ENCODE measurements at regions not wholly inside any gene's neighbourhood (a gene's known extent, or its start where the extent isn't known, plus 50 kb on each side); places are given as distances from the start of the nearest gene placed in this dataset.
"Not testable (repeated sequence)": the region's sequence is repeated elsewhere in the genome, so short reads cannot be mapped to it uniquely, and the experiment has no call there.

GRCh38 chr9:96133321-96134021 lies 168.5 kb downstream of the HSD17B3 start:
- no peak overlapping the region for H3K4me3 ChIP-seq (ENCODE audit: low read depth, low read length)

- no peak overlapping the region for H3K4me3 ChIP-seq (ENCODE audit: low read depth, low read length)
Observed at GRCh38 chr9:96131825-96132224, 170.2 kb downstream of the HSD17B3 start.

GRCh38 chr9:96130970-96131369 lies 171.0 kb downstream of the HSD17B3 start:
- no peak overlapping the region for H3K4me3 ChIP-seq (ENCODE audit: low read depth, low read length)

GRCh38 chr9:96129747-96130146 lies 172.2 kb downstream of the HSD17B3 start:
- no peak overlapping the region for H3K4me3 ChIP-seq (ENCODE audit: low read depth, low read length)

GRCh38 chr9:96128880-96129279 lies 173.1 kb downstream of the HSD17B3 start:
- H3K4me3 ChIP-seq (ENCODE audit: low read depth, low read length) = no peak overlapping the region

GRCh38 chr9:96126321-96126881 lies 175.6 kb downstream of the HSD17B3 start:
- no peak overlapping the region for H3K4me3 ChIP-seq (ENCODE audit: low read depth, low read length)

GRCh38 chr9:96125624-96126023 lies 176.4 kb downstream of the HSD17B3 start:
- no peak overlapping the region for H3K4me3 ChIP-seq (ENCODE audit: low read depth, low read length)

GRCh38 chr9:96122751-96123150 lies 179.2 kb downstream of the HSD17B3 start:
- no peak overlapping the region for H3K4me3 ChIP-seq (ENCODE audit: low read depth, low read length)

- no peak overlapping the region for H3K4me3 ChIP-seq (ENCODE audit: low read depth, low read length)
Observed at GRCh38 chr9:96122282-96122681, 179.7 kb downstream of the HSD17B3 start.

GRCh38 chr9:96121136-96121535 lies 180.8 kb downstream of the HSD17B3 start:
- H3K4me3 ChIP-seq (ENCODE audit: low read depth, low read length) = no peak overlapping the region

- no peak overlapping the region for H3K4me3 ChIP-seq (ENCODE audit: low read depth, low read length)
Observed at GRCh38 chr9:96117398-96118080, 184.4 kb downstream of the HSD17B3 start.

GRCh38 chr9:96116275-96117064 lies 185.5 kb downstream of the HSD17B3 start:
- no peak overlapping the region for H3K4me3 ChIP-seq (ENCODE audit: low read depth, low read length)

- no peak overlapping the region for H3K4me3 ChIP-seq (ENCODE audit: low read depth, low read length)
Observed at GRCh38 chr9:96115836-96116235, 186.1 kb downstream of the HSD17B3 start.

GRCh38 chr9:96113032-96113431 lies 188.9 kb downstream of the HSD17B3 start:
- no peak overlapping the region for H3K4me3 ChIP-seq (ENCODE audit: low read depth, low read length)

- no peak overlapping the region for H3K4me3 ChIP-seq (ENCODE audit: low read depth, low read length)
Observed at GRCh38 chr9:96109680-96110351, 192.2 kb downstream of the HSD17B3 start.

- no peak overlapping the region for H3K4me3 ChIP-seq (ENCODE audit: low read depth, low read length)
Observed at GRCh38 chr9:96108691-96109380, 193.1 kb downstream of the HSD17B3 start.

- no peak overlapping the region for H3K4me3 ChIP-seq (ENCODE audit: low read depth, low read length)
Observed at GRCh38 chr9:96107436-96107835, 194.5 kb downstream of the HSD17B3 start.

GRCh38 chr9:96100385-96101300 lies 201.3 kb downstream of the HSD17B3 start:
- no peak overlapping the region for H3K4me3 ChIP-seq (ENCODE audit: low read depth, low read length)

- not testable (repeated sequence) for H3K4me3 ChIP-seq (ENCODE audit: low read depth, low read length)
Observed at GRCh38 chr9:96090630-96091029, 211.3 kb downstream of the HSD17B3 start.

Measured in iPS-11a (cell line).